Esophagus (tissue), 2 donors: ENCODE measurements at regions not wholly inside any gene's neighbourhood (a gene's known extent, or its start where the extent isn't known, plus 50 kb on each side); places are given as distances from the start of the nearest gene placed in this dataset.

Experiments
- H3K27ac ChIP-seq, 2 donors: one replicate each; pipeline ENCODE4 v1.5.1; 2013; ENCODE audit warnings: low read depth in 2 of 2, mild to moderate bottlenecking in 2 of 2, inconsistent platforms in 1 of 2, low read length in 1 of 2, moderate library complexity in 1 of 2
- H3K27me3 ChIP-seq, 2 donors: one replicate each; pipeline ENCODE4 v1.6.1; 2013; ENCODE audit warnings: low read length in 2 of 2, control low read depth in 1 of 2, mild to moderate bottlenecking in 1 of 2; ENCODE audit not compliant: insufficient read depth in 2 of 2, control insufficient read depth in 1 of 2
- H3K36me3 ChIP-seq, 2 donors: one replicate each; pipeline ENCODE4 v1.6.1; 2013; ENCODE audit warnings: low read length in 1 of 2; ENCODE audit not compliant: control insufficient read depth in 2 of 2, insufficient read depth in 2 of 2
- H3K4me1 ChIP-seq, 2 donors: one replicate each; pipeline ENCODE4 v1.6.1; 2013; ENCODE audit warnings: low read length in 1 of 2; ENCODE audit not compliant: control insufficient read depth in 2 of 2, insufficient read depth in 2 of 2
- H3K4me3 ChIP-seq, 2 donors: one replicate each; pipeline ENCODE4 v1.5.1; 2013; ENCODE audit warnings: low read length in 2 of 2, mild to moderate bottlenecking in 2 of 2, low read depth in 1 of 2, moderate library complexity in 1 of 2
- H3K9me3 ChIP-seq, 2 donors: one replicate each; pipeline ENCODE4 v1.6.1; 2013; ENCODE audit warnings: mild to moderate bottlenecking in 2 of 2, low read depth in 1 of 2, low read length in 1 of 2, moderate library complexity in 1 of 2; ENCODE audit not compliant: control insufficient read depth in 2 of 2, insufficient read depth in 1 of 2
- WGBS, 2 donors: extraction: QIAGEN DNeasy Blood & Tissue Kit; methylation state at CpG; one replicate each; pipeline ENCODE4 v1.1.7; 2013; 5-methylcytosine and 5-hydroxymethylcytosine counted together
- donor health status: healthy with polysubstance abuse.
- donor health status: Bipolar disorder and iron deficiency.

- Histone ChIP-seq H3K27me3 (no peaks in the 10 kb centered on the region), H3K4me1 (no peaks in the 10 kb centered on the region), H3K27ac (no peak overlapping the region), H3K9me3 (no peaks in the 10 kb centered on the region), H3K4me3 (no peak overlapping the region), H3K36me3 (no peaks in the 10 kb centered on the region)
- 78% methylated on average over 1 of the region's 1 CpG; no CpG with 5 or more reads in 1 of the 2 donors for WGBS, 2 donors
These were observed 781.1 kb upstream of the AMELY start for GRCh38 chrY:7692701-7693100.

GRCh38 chrY:7687086-7687485, 775.5 kb upstream of the AMELY start:
- no peak overlapping the region for H3K4me3 ChIP-seq
- H3K4me1 ChIP-seq: no peaks in the 10 kb centered on the region
- WGBS, 2 donors: 73% methylated on average over 3 of the region's 3 CpGs; no CpG with 5 or more reads in 1 of the 2 donors
- no peaks in the 10 kb centered on the region for H3K9me3 ChIP-seq
- no peaks in the 10 kb centered on the region for H3K36me3 ChIP-seq
- H3K27ac ChIP-seq: no peak overlapping the region
- H3K27me3 ChIP-seq: no peaks in the 10 kb centered on the region

- Histone ChIP-seq H3K9me3 (no peaks in the 10 kb centered on the region), H3K4me1 (no peaks in the 10 kb centered on the region), H3K27me3 (no peaks in the 10 kb centered on the region), H3K36me3 (no peaks in the 10 kb centered on the region), H3K4me3 (no peak overlapping the region), H3K27ac (no peak overlapping the region)
- WGBS, 2 donors: 89 to 92% methylated on average over 1 to 2 of the region's 2 CpGs
These were observed 773.0 kb upstream of the AMELY start for GRCh38 chrY:7684546-7684945.

- no peaks in the 10 kb centered on the region for H3K27me3 ChIP-seq
- H3K4me3 ChIP-seq: no peak overlapping the region
These were observed 770.8 kb upstream of the AMELY start for GRCh38 chrY:7682386-7682785.

DNA sequence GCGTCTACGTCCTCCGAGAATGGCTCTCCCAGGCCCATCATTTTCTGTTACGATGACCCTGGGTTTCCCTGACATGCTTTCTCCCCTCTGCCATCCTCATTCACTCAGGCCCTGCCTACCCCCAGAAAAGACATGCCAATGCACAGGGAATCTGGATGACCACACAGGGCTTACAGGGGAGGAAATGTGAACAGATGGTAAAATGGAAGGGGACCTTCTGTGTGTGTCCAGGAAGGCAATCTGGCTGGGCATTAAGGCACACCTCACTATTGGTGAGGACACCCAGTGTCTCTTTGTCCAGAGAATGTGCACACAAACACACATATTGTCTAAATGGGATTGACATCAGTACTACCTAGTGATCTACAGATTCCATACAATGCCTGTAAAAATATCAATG, 769.9 kb upstream of the AMELY start:
- Histone ChIP-seq H3K36me3 (no peaks in the 10 kb centered on the region), H3K9me3 (no peaks in the 10 kb centered on the region), H3K27me3 (no peaks in the 10 kb centered on the region), H3K27ac (no peak overlapping the region), H3K4me3 (no peak overlapping the region), H3K4me1 (no peaks in the 10 kb centered on the region)
- WGBS, 2 donors: 97% methylated on average over 4 of the region's 4 CpGs; no CpG with 5 or more reads in 1 of the 2 donors

More at GRCh38 chrY:7682386-7682785, 770.8 kb upstream of the AMELY start:
- H3K27ac ChIP-seq: no peak overlapping the region
- H3K9me3 ChIP-seq: no peaks in the 10 kb centered on the region
- no peaks in the 10 kb centered on the region for H3K36me3 ChIP-seq
- H3K4me1 ChIP-seq: no peaks in the 10 kb centered on the region

- WGBS, 2 donors: 75 to 100% methylated on average over 1 to 2 of the region's 2 CpGs
- Histone ChIP-seq H3K27ac (no peak overlapping the region), H3K4me1 (no peaks in the 10 kb centered on the region), H3K4me3 (no peak overlapping the region), H3K9me3 (no peaks in the 10 kb centered on the region), H3K36me3 (no peaks in the 10 kb centered on the region), H3K27me3 (no peaks in the 10 kb centered on the region)
These were observed 762.9 kb upstream of the AMELY start for GRCh38 chrY:7674465-7674864.

DNA sequence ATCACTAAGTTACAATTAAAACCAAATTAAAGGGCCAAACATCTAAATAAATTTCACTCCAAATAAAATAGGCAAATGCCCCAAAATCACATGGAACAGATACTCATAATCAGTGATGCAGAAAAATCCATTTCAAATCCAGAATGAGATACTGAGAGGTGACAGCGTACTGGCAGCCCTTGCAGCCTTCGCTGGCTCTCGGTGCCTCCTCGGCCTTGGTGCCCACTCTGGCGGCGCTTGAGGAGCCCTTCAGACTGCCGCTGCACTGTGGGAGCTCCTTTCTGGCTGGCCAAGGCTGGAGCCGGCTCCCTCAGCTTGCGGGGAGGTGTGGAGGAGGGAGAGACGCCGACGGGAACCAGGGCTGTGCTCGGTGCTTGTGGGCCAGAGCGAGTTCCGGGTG, 761.2 kb upstream of the AMELY start:
- Histone ChIP-seq H3K4me3 (no peak overlapping the region), H3K27me3 (no peaks in the 10 kb centered on the region), H3K36me3 (no peaks in the 10 kb centered on the region), H3K27ac (no peak overlapping the region), H3K4me1 (no peaks in the 10 kb centered on the region), H3K9me3 (no peaks in the 10 kb centered on the region)
- WGBS, 2 donors: 98% methylated on average over 15 of the region's 15 CpGs; no CpG with 5 or more reads in 1 of the 2 donors

GRCh38 chrY:7663261-7663660, 751.7 kb upstream of the AMELY start:
- Histone ChIP-seq H3K4me1 (no peaks in the 10 kb centered on the region), H3K4me3 (no peak overlapping the region), H3K36me3 (no peaks in the 10 kb centered on the region), H3K27me3 (no peaks in the 10 kb centered on the region), H3K9me3 (no peaks in the 10 kb centered on the region), H3K27ac (no peak overlapping the region)
- WGBS, 2 donors: 67% methylated on average over 4 of the region's 4 CpGs; no CpG with 5 or more reads in 1 of the 2 donors

DNA sequence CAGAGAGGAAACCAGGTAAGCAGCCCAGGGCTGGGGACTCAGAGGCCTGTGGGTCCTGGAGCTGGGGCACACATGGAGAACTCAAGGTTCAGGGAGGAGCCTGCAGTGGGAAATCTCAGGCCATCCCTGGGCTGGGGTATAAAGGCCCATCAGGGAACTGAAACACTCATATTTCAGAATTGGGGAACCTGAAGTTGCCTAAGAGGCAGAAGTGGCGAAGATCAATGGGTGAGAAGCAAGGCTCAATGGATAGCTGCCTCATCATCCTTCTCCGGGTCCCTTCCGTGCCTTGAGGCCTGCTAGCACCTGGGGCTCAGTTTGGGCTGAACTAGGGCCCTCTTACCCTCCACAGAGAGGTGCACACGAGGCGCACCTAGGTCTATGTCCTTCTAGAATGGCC, 747.5 kb upstream of the AMELY start:
- 92 to 100% methylated on average over 1 to 5 of the region's 5 CpGs for WGBS, 2 donors

DNA sequence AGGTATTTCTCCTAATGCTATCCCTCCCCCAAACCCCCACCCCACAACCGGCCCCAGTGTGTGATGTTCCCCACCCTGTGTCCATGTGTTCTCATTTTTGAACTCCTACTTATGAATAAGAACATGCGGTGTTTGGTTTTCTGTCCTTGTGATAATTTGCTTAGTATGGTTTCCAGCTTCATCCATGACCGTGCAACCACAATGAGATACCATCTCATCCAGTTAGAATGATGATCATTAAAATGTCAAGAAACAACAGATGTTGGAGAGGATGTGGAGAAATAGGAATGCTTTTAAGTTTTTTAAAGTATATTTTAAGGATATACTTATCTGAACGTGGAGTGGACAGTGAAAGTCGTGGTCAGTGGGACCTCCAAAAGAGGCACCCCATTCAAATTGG, 745.0 kb upstream of the AMELY start:
- no peak overlapping the region for H3K4me3 ChIP-seq

More for the DNA sequence above, 747.5 kb upstream of the AMELY start:
- Histone ChIP-seq H3K27me3 (no peaks in the 10 kb centered on the region), H3K27ac (no peak overlapping the region), H3K36me3 (no peaks in the 10 kb centered on the region), H3K9me3 (no peaks in the 10 kb centered on the region), H3K4me3 (no peak overlapping the region), H3K4me1 (no peaks in the 10 kb centered on the region)

More for the DNA sequence above, 745.0 kb upstream of the AMELY start:
- no peaks in the 10 kb centered on the region for H3K36me3 ChIP-seq
- H3K4me1 ChIP-seq: no peaks in the 10 kb centered on the region
- no peak overlapping the region for H3K27ac ChIP-seq
- no peaks in the 10 kb centered on the region for H3K27me3 ChIP-seq
- 84 to 90% methylated on average over 2 to 5 of the region's 5 CpGs for WGBS, 2 donors
- no peaks in the 10 kb centered on the region for H3K9me3 ChIP-seq
